ENCODE measurements at regions not wholly inside any gene's neighbourhood (a gene's known extent, or its start where the extent isn't known, plus 50 kb on each side); places are given as distances from the start of the nearest gene placed in this dataset.
A peak's percentile ranks its signal among the peaks of the same experiment; 100 is the strongest.

DNA sequence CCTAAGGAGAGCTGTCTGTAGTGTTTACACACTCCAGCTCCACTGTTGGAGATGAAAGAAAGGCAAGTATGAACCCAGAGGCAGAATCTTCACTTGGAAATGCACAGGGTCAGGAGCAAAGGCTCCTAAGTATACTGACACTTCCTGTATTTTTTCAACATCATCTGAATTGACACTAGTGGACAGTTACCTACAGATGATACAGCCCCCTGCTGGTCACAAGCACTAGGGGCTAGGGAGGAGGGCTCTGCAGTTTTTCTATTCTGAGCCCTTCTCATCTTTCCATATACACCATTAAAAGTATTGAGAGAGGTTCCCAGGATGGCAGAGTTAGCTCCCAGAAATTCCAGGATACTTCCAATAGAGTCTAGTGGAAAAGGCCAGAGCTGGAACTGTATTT, 290.3 kb upstream of the API5 start:
- no peak for DNase-seq
- CTCF ChIA-PET, result no interaction called here

DNA sequence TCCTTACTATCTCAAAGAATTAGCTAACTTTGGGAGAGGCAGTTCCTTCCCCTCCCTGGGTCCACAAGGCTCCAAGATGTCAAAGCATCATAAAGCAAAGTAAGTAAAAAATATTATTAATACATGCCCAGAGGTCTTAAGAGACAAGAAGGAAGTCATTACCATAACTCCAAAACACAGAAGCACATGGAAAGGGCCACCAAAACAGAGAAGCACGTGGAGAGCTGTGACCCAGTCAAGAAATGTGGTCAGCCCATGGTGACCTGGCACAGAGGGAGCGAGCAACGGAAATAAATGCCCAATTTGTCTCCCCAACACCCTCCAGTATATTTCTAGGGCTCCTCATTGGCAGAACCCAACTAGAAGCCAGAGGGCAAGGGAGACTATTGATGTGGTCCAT, 277.5 kb upstream of the API5 start:
- Mint-ChIP-seq H3K27ac (ENCODE audit: unreplicated experiment) (no peak overlapping the region), H3K9me3 (ENCODE audit: low read depth, unreplicated experiment) (peaks cover 28% of the 10 kb centered on the region), H3K4me3 (ENCODE audit: low read depth, unreplicated experiment) (no peak overlapping the region), H3K36me3 (ENCODE audit: insufficient read depth, unreplicated experiment) (no peaks in the 10 kb centered on the region), H3K4me1 (ENCODE audit: low read depth, unreplicated experiment) (no peaks in the 10 kb centered on the region), H3K27me3 (ENCODE audit: unreplicated experiment) (no peaks in the 10 kb centered on the region)
- CTCF ChIA-PET, result no interaction called here
- DNase-seq, result no peak
- no TSS peak for BruUV-seq (replicated peaks)
- TF ChIP-seq, protein P1, sequence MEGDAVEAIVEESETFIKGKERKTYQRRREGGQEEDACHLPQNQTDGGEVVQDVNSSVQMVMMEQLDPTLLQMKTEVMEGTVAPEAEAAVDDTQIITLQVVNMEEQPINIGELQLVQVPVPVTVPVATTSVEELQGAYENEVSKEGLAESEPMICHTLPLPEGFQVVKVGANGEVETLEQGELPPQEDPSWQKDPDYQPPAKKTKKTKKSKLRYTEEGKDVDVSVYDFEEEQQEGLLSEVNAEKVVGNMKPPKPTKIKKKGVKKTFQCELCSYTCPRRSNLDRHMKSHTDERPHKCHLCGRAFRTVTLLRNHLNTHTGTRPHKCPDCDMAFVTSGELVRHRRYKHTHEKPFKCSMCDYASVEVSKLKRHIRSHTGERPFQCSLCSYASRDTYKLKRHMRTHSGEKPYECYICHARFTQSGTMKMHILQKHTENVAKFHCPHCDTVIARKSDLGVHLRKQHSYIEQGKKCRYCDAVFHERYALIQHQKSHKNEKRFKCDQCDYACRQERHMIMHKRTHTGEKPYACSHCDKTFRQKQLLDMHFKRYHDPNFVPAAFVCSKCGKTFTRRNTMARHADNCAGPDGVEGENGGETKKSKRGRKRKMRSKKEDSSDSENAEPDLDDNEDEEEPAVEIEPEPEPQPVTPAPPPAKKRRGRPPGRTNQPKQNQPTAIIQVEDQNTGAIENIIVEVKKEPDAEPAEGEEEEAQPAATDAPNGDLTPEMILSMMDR (IDR thresholded peaks at IDR 0.05; ENCODE audit: unreplicated experiment), result no peak
- intact Hi-C loops (cut with micrococcal nuclease; ENCODE audit: unreplicated experiment), result no loop called here

More for the DNA sequence above, 290.3 kb upstream of the API5 start:
- no peak overlapping the region for H3K4me3 Mint-ChIP-seq (ENCODE audit: low read depth, unreplicated experiment)
- intact Hi-C loops (cut with micrococcal nuclease; ENCODE audit: unreplicated experiment), result no loop called here
- no peaks in the 10 kb centered on the region for H3K36me3 Mint-ChIP-seq (ENCODE audit: insufficient read depth, unreplicated experiment)
- H3K27me3 Mint-ChIP-seq (ENCODE audit: unreplicated experiment), result no peaks in the 10 kb centered on the region
- BruUV-seq (replicated peaks), result no TSS peak
- H3K9me3 Mint-ChIP-seq (ENCODE audit: low read depth, unreplicated experiment), result peaks cover 10% of the 10 kb centered on the region
- TF ChIP-seq, protein P1 (IDR thresholded peaks at IDR 0.05; ENCODE audit: unreplicated experiment), result no peak
- H3K27ac Mint-ChIP-seq (ENCODE audit: unreplicated experiment), result no peak overlapping the region
- no peaks in the 10 kb centered on the region for H3K4me1 Mint-ChIP-seq (ENCODE audit: low read depth, unreplicated experiment)

DNA sequence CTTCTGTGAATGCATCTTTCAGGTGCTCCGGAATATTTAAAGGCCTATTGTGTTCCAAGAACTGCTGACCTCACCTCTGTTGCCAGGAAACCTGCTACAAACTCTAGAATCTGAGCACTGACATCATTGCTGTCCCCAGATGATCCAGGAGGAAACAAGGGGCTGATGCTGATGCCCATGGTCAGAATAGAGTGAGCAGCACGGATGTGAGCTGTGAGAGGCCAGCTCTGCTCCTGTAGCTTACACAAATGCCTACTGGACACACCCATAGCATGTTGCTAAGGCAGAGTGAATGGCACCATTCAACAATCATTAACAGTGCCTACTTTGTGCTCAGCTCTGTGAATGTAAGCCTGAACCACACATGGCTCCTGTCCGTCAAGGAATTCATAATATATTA, 276.7 kb upstream of the API5 start:
- intact Hi-C loops (cut with micrococcal nuclease; ENCODE audit: unreplicated experiment), result no loop called here
- Mint-ChIP-seq H3K4me1 (ENCODE audit: low read depth, unreplicated experiment) (no peaks in the 10 kb centered on the region), H3K4me3 (ENCODE audit: low read depth, unreplicated experiment) (no peak overlapping the region), H3K27ac (ENCODE audit: unreplicated experiment) (no peak overlapping the region), H3K27me3 (ENCODE audit: unreplicated experiment) (no peaks in the 10 kb centered on the region), H3K36me3 (ENCODE audit: insufficient read depth, unreplicated experiment) (no peaks in the 10 kb centered on the region), H3K9me3 (ENCODE audit: low read depth, unreplicated experiment) (peaks cover 26% of the 10 kb centered on the region)
- peak; percentile 28 for DNase-seq
- TF ChIP-seq, protein P1 (IDR thresholded peaks at IDR 0.05; ENCODE audit: unreplicated experiment), result no peak
- CTCF ChIA-PET, result interaction anchor here (0.5 to 0.7 kb wide), 2 partner anchors 192 to 565 kb away, joined by 3 read pairs; no protein-coding TSS in a partner anchor
- BruUV-seq (replicated peaks), result no TSS peak

DNA sequence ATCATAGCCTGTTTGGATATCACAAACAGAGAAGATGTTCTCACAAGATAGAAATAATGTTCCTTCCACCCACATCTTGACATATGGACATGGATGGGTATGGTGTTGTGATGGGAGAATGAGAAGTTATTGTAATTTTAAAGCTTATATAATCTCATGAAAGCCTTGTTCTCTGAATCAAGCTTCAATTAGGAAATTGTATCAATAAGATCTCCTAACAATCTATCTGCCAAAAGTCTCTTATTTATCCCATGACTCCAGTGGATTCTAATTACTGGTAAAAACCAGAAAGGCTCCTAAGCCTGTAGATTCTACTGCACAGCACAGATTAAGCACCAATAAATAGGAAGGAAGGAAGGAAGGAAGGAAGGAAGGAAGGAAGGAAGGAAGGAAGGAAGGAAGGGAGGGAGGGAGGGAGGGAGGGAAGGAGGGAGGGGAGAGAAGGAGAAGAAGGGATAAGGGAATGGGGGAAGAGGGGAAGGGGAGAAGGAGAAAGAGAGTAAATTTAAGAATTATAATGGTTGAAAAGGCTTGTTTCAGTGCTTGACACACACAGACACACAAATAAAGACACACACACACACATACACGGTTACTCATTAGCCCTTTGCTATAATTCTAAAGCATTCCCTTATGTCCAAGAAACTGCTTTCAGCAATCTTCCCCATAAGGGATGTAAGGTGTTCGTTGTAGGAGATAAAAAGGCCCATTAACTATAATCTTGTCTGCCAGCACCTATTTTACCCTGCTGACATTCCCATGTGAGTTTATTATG, 258.0 kb upstream of the API5 start:
- Mint-ChIP-seq H3K4me1 (ENCODE audit: low read depth, unreplicated experiment) (no peaks in the 10 kb centered on the region), H3K27ac (ENCODE audit: unreplicated experiment) (no peak overlapping the region), H3K9me3 (ENCODE audit: low read depth, unreplicated experiment) (peaks cover 7% of the 10 kb centered on the region), H3K36me3 (ENCODE audit: insufficient read depth, unreplicated experiment) (no peaks in the 10 kb centered on the region), H3K4me3 (ENCODE audit: low read depth, unreplicated experiment) (no peak overlapping the region), H3K27me3 (ENCODE audit: unreplicated experiment) (no peaks in the 10 kb centered on the region)
- CTCF ChIA-PET, result no interaction called here
- BruUV-seq (replicated peaks), result no TSS peak
- intact Hi-C loops (cut with micrococcal nuclease; ENCODE audit: unreplicated experiment), result no loop called here
- DNase-seq, result no peak
- TF ChIP-seq, protein P1 (IDR thresholded peaks at IDR 0.05; ENCODE audit: unreplicated experiment), result no peak
